ENCODE measurements at regions not wholly inside any gene's neighbourhood (a gene's known extent, or its start where the extent isn't known, plus 50 kb on each side); places are given as distances from the start of the nearest gene placed in this dataset.

- no peak for TF ChIP-seq CTCF (IDR thresholded peaks at IDR 0.05)
- TF ChIP-seq POLR2AphosphoS5 (IDR thresholded peaks at IDR 0.05) = no peak
Measured at GRCh38 chr17:34153991-34154390, 101.1 kb upstream of the CCL2 start.

Data from transverse colon (tissue), 4 donors.